HG03378 (cell line): ENCODE measurements at regions not wholly inside any gene's neighbourhood (a gene's known extent, or its start where the extent isn't known, plus 50 kb on each side); places are given as distances from the start of the nearest gene placed in this dataset.
"Not testable (repeated sequence)": the region's sequence is repeated elsewhere in the genome, so short reads cannot be mapped to it uniquely, and the experiment has no call there.

Source experiments
- ATAC-seq: cut with Tn5 transposase; IDR thresholded peaks from one replicate; pipeline ENCODE4 v1.9.1; 2021; ENCODE audit warnings: mild to moderate bottlenecking, moderate library complexity; ENCODE audit not compliant: unreplicated experiment

- no peak for ATAC-seq
Measured at GRCh38 chr6:101108286-101108685, 227.2 kb upstream of the ASCC3 start.

GRCh38 chr6:101110814-101111213 is 229.7 kb upstream of the ASCC3 start:
- no peak for ATAC-seq

- ATAC-seq, result no peak
Measured at GRCh38 chr6:101113468-101114260, 232.5 kb upstream of the ASCC3 start.

- peak; percentile 73 for ATAC-seq
Measured at GRCh38 chr6:101114703-101115102, 233.6 kb upstream of the ASCC3 start.

DNA sequence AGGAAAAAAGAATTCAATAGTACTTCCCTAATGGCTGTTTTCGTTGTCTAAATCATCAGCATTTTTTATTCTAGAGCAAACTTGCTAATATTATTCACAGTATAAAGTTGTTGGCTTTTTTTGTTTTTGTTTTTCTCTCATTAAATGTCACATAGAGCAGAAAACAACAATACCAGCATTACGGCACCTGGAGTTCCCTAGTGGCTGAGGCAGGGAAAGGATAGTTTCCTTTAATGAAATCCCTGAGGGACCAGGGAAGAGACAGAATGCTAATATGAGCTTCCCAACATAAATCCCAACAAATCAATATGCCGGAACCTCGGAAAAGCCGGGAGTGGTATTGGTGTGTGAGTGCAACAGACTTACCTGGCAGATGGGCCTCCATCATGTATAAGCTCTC is 235.2 kb upstream of the ASCC3 start:
- no peak for ATAC-seq

- ATAC-seq, result no peak
Measured at GRCh38 chr6:101117393-101118135, 236.4 kb upstream of the ASCC3 start.

DNA sequence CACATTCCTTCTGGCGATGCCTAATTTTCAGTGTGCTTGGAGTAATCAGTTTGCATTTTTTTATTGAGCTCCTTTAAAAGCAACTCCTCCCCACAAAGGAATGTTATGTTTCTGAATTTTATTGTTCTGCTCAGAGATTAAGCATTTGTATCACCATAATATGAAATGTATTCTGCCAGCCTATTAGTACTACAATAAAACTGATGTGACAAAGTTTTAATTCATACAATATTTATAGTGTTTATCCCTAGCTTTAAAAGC is 236.9 kb upstream of the ASCC3 start:
- ATAC-seq, result no peak

DNA sequence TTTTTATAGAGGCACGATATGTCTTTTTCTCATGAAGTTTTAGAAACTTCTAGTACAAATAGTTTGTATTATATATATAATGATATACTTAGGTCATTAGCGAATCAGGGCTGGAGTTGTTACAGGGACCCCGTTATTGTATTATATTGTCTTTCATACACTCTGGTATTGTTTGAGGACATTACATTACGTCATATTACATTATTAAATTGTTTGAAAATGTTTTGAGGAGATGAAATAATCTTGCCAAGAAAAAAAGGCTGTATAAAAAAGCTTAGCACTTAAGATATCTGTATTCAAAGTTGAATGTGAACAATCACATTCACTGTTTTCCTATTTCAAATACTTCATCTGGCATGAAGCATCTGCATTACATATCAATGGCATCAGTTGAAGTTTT is 239.6 kb upstream of the ASCC3 start:
- ATAC-seq, result no peak

DNA sequence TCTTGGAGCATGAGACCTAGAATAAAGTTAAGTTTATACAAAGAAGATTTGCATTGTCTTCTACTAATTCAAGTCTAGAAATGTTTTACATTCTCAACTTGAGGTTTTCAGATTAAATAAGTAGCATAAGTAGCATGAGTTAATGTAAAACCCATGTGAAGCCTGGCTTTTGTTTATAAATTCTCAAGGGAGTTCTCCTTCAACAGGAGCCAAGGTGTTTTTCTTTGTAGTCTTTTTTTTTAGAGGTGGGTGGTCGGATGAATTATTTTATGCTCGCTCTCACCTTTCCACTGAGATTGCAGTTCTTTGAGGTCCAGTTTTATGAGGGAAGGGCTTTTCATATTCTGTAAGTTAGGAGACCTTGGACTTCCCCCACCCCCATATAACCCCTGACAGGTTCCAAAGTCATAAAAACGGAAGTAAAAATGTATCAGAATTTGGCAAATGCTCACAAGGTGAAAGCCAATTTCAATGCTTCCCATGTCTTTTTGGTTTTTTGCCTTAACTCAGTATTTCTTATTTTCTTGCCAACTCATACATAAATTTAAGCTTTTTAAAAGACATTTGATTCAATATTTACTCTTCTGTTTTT is 244.3 kb upstream of the ASCC3 start:
- ATAC-seq, result no peak

- ATAC-seq, result no peak
Measured at GRCh38 chr6:101126501-101126900, 245.4 kb upstream of the ASCC3 start.

DNA sequence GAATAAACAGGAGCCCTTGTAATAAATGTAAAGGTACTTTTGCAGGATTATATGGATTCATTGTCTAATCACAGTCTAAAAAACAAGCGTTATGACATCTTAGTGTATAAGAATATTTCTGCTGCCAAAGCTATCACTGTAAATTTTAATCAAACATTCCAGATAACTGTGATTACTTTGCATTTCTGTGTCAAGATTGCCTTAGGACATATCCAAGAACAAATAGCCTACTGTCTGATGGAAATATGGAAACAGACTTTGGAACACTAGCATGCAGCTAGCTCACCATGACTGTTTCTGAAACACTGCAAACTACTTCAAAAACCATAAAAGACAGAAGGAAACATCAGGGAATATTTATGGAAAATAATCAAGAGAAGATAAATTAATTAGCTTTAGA is 248.7 kb upstream of the ASCC3 start:
- ATAC-seq, result no peak

DNA sequence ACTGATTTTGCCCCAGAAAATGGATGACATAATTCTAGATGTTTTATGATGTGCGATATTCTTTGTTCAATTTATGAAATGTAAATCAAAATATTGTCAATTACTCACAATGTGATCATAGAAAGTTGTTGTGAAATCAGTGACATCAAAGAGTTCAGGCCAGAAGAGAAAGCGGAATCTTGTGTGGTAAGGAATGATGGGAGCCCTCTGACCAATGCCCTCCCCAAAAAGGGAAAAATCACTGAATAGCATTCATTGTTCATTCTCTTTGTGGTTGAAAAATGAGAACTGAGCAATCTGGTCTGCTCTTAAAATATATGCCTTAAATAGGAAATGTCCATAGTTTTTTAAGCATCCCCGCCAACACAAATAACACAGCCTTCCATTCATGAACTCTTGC is 247.1 kb upstream of the GRIK2 start:
- ATAC-seq, result no peak

DNA sequence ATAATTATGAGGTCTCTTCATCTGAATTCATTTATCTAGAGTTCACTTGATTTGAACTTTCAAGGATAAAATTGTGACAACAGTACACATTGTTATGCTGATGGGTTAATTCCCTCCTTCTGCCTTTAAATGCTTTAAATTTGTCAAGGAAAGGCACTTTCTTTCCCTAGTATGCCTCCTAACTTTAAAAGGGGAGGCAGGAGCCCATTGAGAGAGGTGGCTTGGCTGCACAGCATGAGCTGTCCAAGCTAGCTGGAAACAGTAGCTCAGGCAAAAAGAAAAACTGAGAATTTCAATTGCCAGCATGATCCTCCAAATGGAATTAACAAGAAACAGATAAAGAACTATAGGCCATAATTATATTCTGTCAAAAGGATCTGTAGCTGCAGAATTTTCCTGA is 243.3 kb upstream of the GRIK2 start:
- ATAC-seq, result no peak

- not testable (repeated sequence) for ATAC-seq
Measured at GRCh38 chr6:101157638-101158037, 235.9 kb upstream of the GRIK2 start.

GRCh38 chr6:101163611-101164010 is 229.9 kb upstream of the GRIK2 start:
- ATAC-seq, result no peak

- no peak for ATAC-seq
Measured at GRCh38 chr6:101167638-101168037, 225.9 kb upstream of the GRIK2 start.

DNA sequence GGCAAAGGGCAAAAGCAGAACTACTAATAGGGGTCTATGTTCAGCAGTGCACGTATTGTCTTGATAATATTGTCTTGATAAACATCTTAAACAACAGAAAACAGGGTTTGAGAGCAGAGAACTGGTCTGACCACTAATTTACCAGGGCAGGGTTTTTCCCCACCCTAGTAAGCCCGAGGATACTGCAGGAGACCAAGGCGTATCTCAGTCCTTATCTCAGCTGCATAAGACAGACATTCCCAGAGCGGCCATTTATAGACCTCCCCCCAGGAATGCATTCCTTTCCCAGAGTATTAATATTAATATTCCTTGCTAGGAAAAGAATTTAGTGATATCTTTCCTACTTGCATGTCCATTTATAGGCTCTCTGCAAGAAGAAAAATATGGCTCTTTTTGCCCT is 222.5 kb upstream of the GRIK2 start:
- not testable (repeated sequence) for ATAC-seq

- no peak for ATAC-seq
Measured at GRCh38 chr6:101178748-101179147, 214.8 kb upstream of the GRIK2 start.

GRCh38 chr6:101181006-101181405 is 212.5 kb upstream of the GRIK2 start:
- no peak for ATAC-seq

GRCh38 chr6:101188285-101188798 is 205.2 kb upstream of the GRIK2 start:
- ATAC-seq, result not testable (repeated sequence)

DNA sequence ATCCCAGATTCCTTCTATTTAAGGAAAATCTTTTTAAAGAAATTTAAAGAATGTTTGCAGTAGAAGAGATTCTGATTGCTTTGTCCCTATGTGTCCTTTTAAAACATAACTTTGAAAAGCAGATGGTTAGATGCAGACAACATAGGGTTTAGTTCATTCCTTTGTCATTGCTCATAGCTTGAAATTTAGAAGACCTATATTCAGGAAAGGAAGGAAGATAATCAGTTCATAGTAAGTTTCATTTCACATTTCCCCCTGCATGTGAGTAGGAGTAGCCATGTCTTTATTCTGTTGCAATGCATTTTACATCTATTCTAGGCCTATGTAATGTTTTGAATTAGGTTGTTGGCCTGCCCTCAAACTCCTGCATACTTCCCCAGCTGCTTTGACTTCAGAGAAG is 197.9 kb upstream of the GRIK2 start:
- no peak for ATAC-seq

- no peak for ATAC-seq
Measured at GRCh38 chr6:101199441-101199840, 194.1 kb upstream of the GRIK2 start.
